ENCODE measurements at regions not wholly inside any gene's neighbourhood (a gene's known extent, or its start where the extent isn't known, plus 50 kb on each side); places are given as distances from the start of the nearest gene placed in this dataset.

- dilution Hi-C loops (cut with HindIII; ENCODE audit: low sequenced_read_pairs, unreplicated experiment) (no loop called here), in situ Hi-C loops (cut with MboI; ENCODE audit: low sequenced_read_pairs) (no loop called here), intact Hi-C loops (cut with micrococcal nuclease) (no loop called here)
- Histone ChIP-seq H3K4ac (ENCODE audit: low read depth, low read length) (no peak overlapping the region), H3K9ac (ENCODE audit: low read depth, low read length) (no peak overlapping the region), H2AK5ac (ENCODE audit: low read depth, low read length) (no peak overlapping the region), H3K4me3 (ENCODE audit: insufficient read depth, low read depth, low read length) (no peak overlapping the region), H2BK5ac (ENCODE audit: low read depth, low read length, poor library complexity, severe bottlenecking) (no peak overlapping the region), H3K4me2 (ENCODE audit: low read depth, low read length) (no peak overlapping the region), H3K9me1 (ENCODE audit: insufficient read depth, low read length) (no peaks in the 10 kb centered on the region), H2AFZ (replicated peaks; ENCODE audit: low read length, poor library complexity) (no peak overlapping the region), H4K91ac (ENCODE audit: insufficient read depth, low read depth, low read length) (no peak overlapping the region), H2BK120ac (ENCODE audit: low read depth, low read length) (no peak overlapping the region), H3K23ac (ENCODE audit: low read depth, low read length) (no peak overlapping the region), H3K18ac (ENCODE audit: low read depth, low read length) (no peak overlapping the region), H3K36me3 (ENCODE audit: control insufficient read depth, insufficient read depth, low read length) (no peaks in the 10 kb centered on the region), H3K56ac (ENCODE audit: extremely low read depth, insufficient read depth, low read length) (no peak overlapping the region), H3K27ac (ENCODE audit: insufficient read depth, low read length) (no peak overlapping the region), H4K5ac (ENCODE audit: low read depth, low read length) (no peak overlapping the region), H3K4me1 (ENCODE audit: control insufficient read depth, insufficient read depth, low read length) (no peaks in the 10 kb centered on the region), H2BK20ac (ENCODE audit: low read depth, low read length) (no peak overlapping the region), H3K9me3 (ENCODE audit: control insufficient read depth, insufficient read depth, low read length) (no peaks in the 10 kb centered on the region), H3K14ac (replicated peaks; ENCODE audit: low read depth, low read length) (no peak overlapping the region), H4K20me1 (ENCODE audit: insufficient read depth, low read length) (no peaks in the 10 kb centered on the region), H4K8ac (ENCODE audit: low read depth in 2 of 2, low read length in 2 of 2) (no peak overlapping the region), H2AK9ac (replicated peaks; ENCODE audit: low read depth, low read length, poor library complexity) (no peak overlapping the region), H3K79me1 (ENCODE audit: low read depth in 1 of 2, low read length in 2 of 2) (no peaks in the 10 kb centered on the region), H2BK15ac (ENCODE audit: low read depth, low read length) (no peak overlapping the region), H3K27me3 (ENCODE audit: control insufficient read depth, insufficient read depth, low read length) (no peaks in the 10 kb centered on the region)
- BruUV-seq (replicated peaks), result no TSS peak
- TF ChIP-seq MXI1 (IDR thresholded peaks at IDR 0.05; ENCODE audit: borderline replicate concordance, low read depth, low read length) (no peak), MAZ (IDR thresholded peaks at IDR 0.05; ENCODE audit: borderline replicate concordance, low read depth, low read length) (no peak)
- TF ChIP-seq, protein P1, sequence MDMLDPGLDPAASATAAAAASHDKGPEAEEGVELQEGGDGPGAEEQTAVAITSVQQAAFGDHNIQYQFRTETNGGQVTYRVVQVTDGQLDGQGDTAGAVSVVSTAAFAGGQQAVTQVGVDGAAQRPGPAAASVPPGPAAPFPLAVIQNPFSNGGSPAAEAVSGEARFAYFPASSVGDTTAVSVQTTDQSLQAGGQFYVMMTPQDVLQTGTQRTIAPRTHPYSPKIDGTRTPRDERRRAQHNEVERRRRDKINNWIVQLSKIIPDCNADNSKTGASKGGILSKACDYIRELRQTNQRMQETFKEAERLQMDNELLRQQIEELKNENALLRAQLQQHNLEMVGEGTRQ (IDR thresholded peaks at IDR 0.05; ENCODE audit: low read depth, low read length), result no peak
- DNase-seq, result no peak
- ATAC-seq (ENCODE audit: low read depth), result no peak
- ChIA-PET POLR2A (ENCODE audit: unreplicated experiment) (interaction anchor here (0.6 kb wide), 1 partner anchor 24 kb away, joined by 9 read pairs; no protein-coding TSS in a partner anchor), CTCF (no interaction called here)
- WGBS, 2 experiments (ENCODE audit: extremely low coverage in 2 of 2, insufficient read length in 1 of 2), result no CpG with 5 or more reads among the region's 4 CpGs
These were observed 56.1 kb downstream of the STYXL2 start for GRCh38 chr1:167149793-167150491.
